ENCODE measurements at regions not wholly inside any gene's neighbourhood (a gene's known extent, or its start where the extent isn't known, plus 50 kb on each side); places are given as distances from the start of the nearest gene placed in this dataset.

GRCh38 chr4:11053601-11054220 is 369.1 kb upstream of the CLNK start:
- no peak for TF ChIP-seq CTCF (IDR thresholded peaks at IDR 0.05; ENCODE audit: borderline replicate concordance, control extremely low read depth, extremely low read depth, insufficient read depth, missing control alignments)
- in situ Hi-C loops (cut with MboI; ENCODE audit: low sequenced_read_pairs, unreplicated experiment): no loop called here
- DNase-seq (ENCODE audit: low spot score): no peak

GRCh38 chr4:11051181-11051580 is 366.6 kb upstream of the CLNK start:
- no peak for TF ChIP-seq CTCF (IDR thresholded peaks at IDR 0.05; ENCODE audit: borderline replicate concordance, control extremely low read depth, extremely low read depth, insufficient read depth, missing control alignments)
- no peak for DNase-seq (ENCODE audit: low spot score)
- in situ Hi-C loops (cut with MboI; ENCODE audit: low sequenced_read_pairs, unreplicated experiment): no loop called here

- in situ Hi-C loops (cut with MboI; ENCODE audit: low sequenced_read_pairs, unreplicated experiment): no loop called here
- DNase-seq (ENCODE audit: low spot score): no peak
- no peak for TF ChIP-seq CTCF (IDR thresholded peaks at IDR 0.05; ENCODE audit: borderline replicate concordance, control extremely low read depth, extremely low read depth, insufficient read depth, missing control alignments)
Observed at GRCh38 chr4:11050766-11051165, 366.2 kb upstream of the CLNK start.

GRCh38 chr4:11049001-11049400 is 364.4 kb upstream of the CLNK start:
- DNase-seq (ENCODE audit: low spot score): no peak
- in situ Hi-C loops (cut with MboI; ENCODE audit: low sequenced_read_pairs, unreplicated experiment): no loop called here

GRCh38 chr4:11042760-11043159 is 358.2 kb upstream of the CLNK start:
- DNase-seq (ENCODE audit: low spot score): no peak
- no peak for TF ChIP-seq CTCF (IDR thresholded peaks at IDR 0.05; ENCODE audit: borderline replicate concordance, control extremely low read depth, extremely low read depth, insufficient read depth, missing control alignments)
- in situ Hi-C loops (cut with MboI; ENCODE audit: low sequenced_read_pairs, unreplicated experiment): no loop called here

More at GRCh38 chr4:11049001-11049400, 364.4 kb upstream of the CLNK start:
- TF ChIP-seq CTCF (IDR thresholded peaks at IDR 0.05; ENCODE audit: borderline replicate concordance, control extremely low read depth, extremely low read depth, insufficient read depth, missing control alignments): no peak

GRCh38 chr4:11039634-11040131 is 355.1 kb upstream of the CLNK start:
- no peak for TF ChIP-seq CTCF (IDR thresholded peaks at IDR 0.05; ENCODE audit: borderline replicate concordance, control extremely low read depth, extremely low read depth, insufficient read depth, missing control alignments)
- no peak for DNase-seq (ENCODE audit: low spot score)
- in situ Hi-C loops (cut with MboI; ENCODE audit: low sequenced_read_pairs, unreplicated experiment): no loop called here
